ENCODE measurements at regions not wholly inside any gene's neighbourhood (a gene's known extent, or its start where the extent isn't known, plus 50 kb on each side); places are given as distances from the start of the nearest gene placed in this dataset.

DNA sequence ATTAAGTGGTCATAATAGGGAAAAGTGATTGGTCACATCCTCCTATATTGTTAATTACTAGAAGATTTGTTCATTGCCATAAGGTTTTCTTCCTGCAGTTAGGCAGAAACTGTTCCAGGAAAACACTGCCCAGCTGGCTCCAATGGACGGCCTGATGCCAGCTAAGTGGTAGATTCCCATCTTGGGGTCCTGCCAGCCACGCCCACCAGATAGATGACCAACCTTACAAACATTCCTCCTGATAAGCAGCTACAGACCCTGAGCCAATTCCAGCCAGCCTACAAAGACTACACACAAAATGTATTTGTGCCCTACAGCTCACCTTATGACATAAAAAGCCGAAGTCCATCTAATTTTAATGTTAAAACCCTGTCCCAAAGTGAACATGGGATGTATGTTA, 685.9 kb upstream of the USP15 start:
- TF ChIP-seq MYNN (tag by site-specific recombination; IDR thresholded peaks at IDR 0.05; ENCODE audit: borderline replicate concordance) (no peak), ZFP3 (tag by site-specific recombination; IDR thresholded peaks at IDR 0.05; ENCODE audit: low read depth) (no peak), CTCF (tag by site-specific recombination; IDR thresholded peaks at IDR 0.05) (no peak), ZNF670 (tag by site-specific recombination; IDR thresholded peaks at IDR 0.05; ENCODE audit: low read depth) (no peak), ZBTB1 (tag by site-specific recombination; IDR thresholded peaks at IDR 0.05) (no peak), ZNF274 (IDR thresholded peaks at IDR 0.05; ENCODE audit: low read length) (no peak), ZNF274 (tag by site-specific recombination; IDR thresholded peaks at IDR 0.05; ENCODE audit: borderline replicate concordance) (no peak), SP2 (tag by site-specific recombination; IDR thresholded peaks at IDR 0.05) (no peak), ZNF768 (tag by site-specific recombination; IDR thresholded peaks at IDR 0.05) (no peak), ZNF18 (tag by site-specific recombination; IDR thresholded peaks at IDR 0.05) (no peak), KLF7 (tag by site-specific recombination; IDR thresholded peaks at IDR 0.05; ENCODE audit: borderline replicate concordance) (no peak), ZNF843 (tag by site-specific recombination; IDR thresholded peaks at IDR 0.05) (no peak), ZNF112 (tag by site-specific recombination; IDR thresholded peaks at IDR 0.05) (no peak)
- TF ChIP-seq, protein P1, sequence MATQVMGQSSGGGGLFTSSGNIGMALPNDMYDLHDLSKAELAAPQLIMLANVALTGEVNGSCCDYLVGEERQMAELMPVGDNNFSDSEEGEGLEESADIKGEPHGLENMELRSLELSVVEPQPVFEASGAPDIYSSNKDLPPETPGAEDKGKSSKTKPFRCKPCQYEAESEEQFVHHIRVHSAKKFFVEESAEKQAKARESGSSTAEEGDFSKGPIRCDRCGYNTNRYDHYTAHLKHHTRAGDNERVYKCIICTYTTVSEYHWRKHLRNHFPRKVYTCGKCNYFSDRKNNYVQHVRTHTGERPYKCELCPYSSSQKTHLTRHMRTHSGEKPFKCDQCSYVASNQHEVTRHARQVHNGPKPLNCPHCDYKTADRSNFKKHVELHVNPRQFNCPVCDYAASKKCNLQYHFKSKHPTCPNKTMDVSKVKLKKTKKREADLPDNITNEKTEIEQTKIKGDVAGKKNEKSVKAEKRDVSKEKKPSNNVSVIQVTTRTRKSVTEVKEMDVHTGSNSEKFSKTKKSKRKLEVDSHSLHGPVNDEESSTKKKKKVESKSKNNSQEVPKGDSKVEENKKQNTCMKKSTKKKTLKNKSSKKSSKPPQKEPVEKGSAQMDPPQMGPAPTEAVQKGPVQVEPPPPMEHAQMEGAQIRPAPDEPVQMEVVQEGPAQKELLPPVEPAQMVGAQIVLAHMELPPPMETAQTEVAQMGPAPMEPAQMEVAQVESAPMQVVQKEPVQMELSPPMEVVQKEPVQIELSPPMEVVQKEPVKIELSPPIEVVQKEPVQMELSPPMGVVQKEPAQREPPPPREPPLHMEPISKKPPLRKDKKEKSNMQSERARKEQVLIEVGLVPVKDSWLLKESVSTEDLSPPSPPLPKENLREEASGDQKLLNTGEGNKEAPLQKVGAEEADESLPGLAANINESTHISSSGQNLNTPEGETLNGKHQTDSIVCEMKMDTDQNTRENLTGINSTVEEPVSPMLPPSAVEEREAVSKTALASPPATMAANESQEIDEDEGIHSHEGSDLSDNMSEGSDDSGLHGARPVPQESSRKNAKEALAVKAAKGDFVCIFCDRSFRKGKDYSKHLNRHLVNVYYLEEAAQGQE (tag by site-specific recombination; IDR thresholded peaks at IDR 0.05), result no peak

All from HEK293 (cell line).